Memory B cell (primary cell): ENCODE measurements at regions not wholly inside any gene's neighbourhood (a gene's known extent, or its start where the extent isn't known, plus 50 kb on each side); places are given as distances from the start of the nearest gene placed in this dataset.

Source experiments
- ATAC-seq: fragments of 150-1000 bp; cut with Tn5 transposase; 2 replicates; pipeline ENCODE4 v1.10.0; 2021; ENCODE audit warnings: low read depth, mild to moderate bottlenecking, moderate library complexity
- DNase-seq, 2 donors: peaks; one replicate each; pipeline ENCODE4 v3.0.0; 2022; ENCODE audit warnings: low spot score in 2 of 2
- H3K27ac Mint-ChIP-seq: one replicate; pipeline ENCODE4 v1.8.0; 2022; ENCODE audit warnings: mild to moderate bottlenecking, moderate library complexity, mixed read lengths
- H3K27me3 Mint-ChIP-seq: one replicate; pipeline ENCODE4 v1.8.0; 2022; ENCODE audit warnings: mixed read lengths
- H3K36me3 Mint-ChIP-seq: one replicate; pipeline ENCODE4 v1.8.0; 2022; ENCODE audit warnings: mild to moderate bottlenecking, mixed read lengths
- H3K4me1 Mint-ChIP-seq: one replicate; pipeline ENCODE4 v1.8.0; 2022; ENCODE audit warnings: mixed read lengths
- H3K4me3 Mint-ChIP-seq: one replicate; pipeline ENCODE4 v1.8.0; 2022; ENCODE audit warnings: mild to moderate bottlenecking, moderate library complexity, mixed read lengths
- H3K9me3 Mint-ChIP-seq: one replicate; pipeline ENCODE4 v1.8.0; 2022; ENCODE audit warnings: mixed read lengths

- Mint-ChIP-seq H3K27ac (no peak overlapping the region), H3K27me3 (no peaks in the 10 kb centered on the region)
- no peak for ATAC-seq
Observed at GRCh38 chr4:123843137-123843536, 446.5 kb downstream of the SPRY1 start.

GRCh38 chr4:123844374-123844773 lies 447.8 kb downstream of the SPRY1 start:
- Mint-ChIP-seq H3K4me1 (no peaks in the 10 kb centered on the region), H3K36me3 (no peaks in the 10 kb centered on the region), H3K4me3 (no peak overlapping the region), H3K9me3 (no peaks in the 10 kb centered on the region), H3K27ac (no peak overlapping the region), H3K27me3 (no peaks in the 10 kb centered on the region)
- DNase-seq: no peak
- no peak for ATAC-seq

More at GRCh38 chr4:123843137-123843536, 446.5 kb downstream of the SPRY1 start:
- DNase-seq: no peak
- H3K36me3 Mint-ChIP-seq: no peaks in the 10 kb centered on the region
- no peaks in the 10 kb centered on the region for H3K9me3 Mint-ChIP-seq
- H3K4me1 Mint-ChIP-seq: no peaks in the 10 kb centered on the region
- no peak overlapping the region for H3K4me3 Mint-ChIP-seq

GRCh38 chr4:123846092-123846491 lies 449.5 kb downstream of the SPRY1 start:
- no peak for ATAC-seq
- Mint-ChIP-seq H3K27ac (no peak overlapping the region), H3K9me3 (no peaks in the 10 kb centered on the region), H3K36me3 (no peaks in the 10 kb centered on the region), H3K4me1 (no peaks in the 10 kb centered on the region), H3K27me3 (no peaks in the 10 kb centered on the region), H3K4me3 (no peak overlapping the region)
- no peak for DNase-seq

GRCh38 chr4:123846561-123846960 lies 450.0 kb downstream of the SPRY1 start:
- no peaks in the 10 kb centered on the region for H3K9me3 Mint-ChIP-seq
- no peak overlapping the region for H3K27ac Mint-ChIP-seq
- no peaks in the 10 kb centered on the region for H3K27me3 Mint-ChIP-seq
- no peaks in the 10 kb centered on the region for H3K4me1 Mint-ChIP-seq
- no peak overlapping the region for H3K4me3 Mint-ChIP-seq
- DNase-seq: no peak
- H3K36me3 Mint-ChIP-seq: no peaks in the 10 kb centered on the region
- no peak for ATAC-seq

GRCh38 chr4:123848606-123849005 lies 452.0 kb downstream of the SPRY1 start:
- Mint-ChIP-seq H3K4me1 (no peaks in the 10 kb centered on the region), H3K27ac (no peak overlapping the region), H3K27me3 (no peaks in the 10 kb centered on the region), H3K9me3 (no peaks in the 10 kb centered on the region), H3K4me3 (no peak overlapping the region), H3K36me3 (no peaks in the 10 kb centered on the region)
- ATAC-seq: no peak
- no peak for DNase-seq

- DNase-seq (no peak), ATAC-seq (no peak)
- Mint-ChIP-seq H3K27me3 (no peaks in the 10 kb centered on the region), H3K9me3 (no peaks in the 10 kb centered on the region), H3K4me1 (no peaks in the 10 kb centered on the region), H3K4me3 (no peak overlapping the region), H3K27ac (no peak overlapping the region), H3K36me3 (no peaks in the 10 kb centered on the region)
Observed at GRCh38 chr4:123849495-123849894, 452.9 kb downstream of the SPRY1 start.

GRCh38 chr4:123851521-123851920 lies 454.9 kb downstream of the SPRY1 start:
- no peak for ATAC-seq
- Mint-ChIP-seq H3K4me3 (no peak overlapping the region), H3K9me3 (no peaks in the 10 kb centered on the region), H3K36me3 (no peaks in the 10 kb centered on the region), H3K27me3 (no peaks in the 10 kb centered on the region), H3K4me1 (no peaks in the 10 kb centered on the region), H3K27ac (no peak overlapping the region)
- DNase-seq: no peak

GRCh38 chr4:123853651-123854050 lies 457.1 kb downstream of the SPRY1 start:
- Mint-ChIP-seq H3K4me1 (no peaks in the 10 kb centered on the region), H3K27me3 (peaks cover 4% of the 10 kb centered on the region), H3K27ac (no peak overlapping the region), H3K9me3 (no peaks in the 10 kb centered on the region), H3K36me3 (no peaks in the 10 kb centered on the region), H3K4me3 (no peak overlapping the region)
- no peak for DNase-seq
- no peak for ATAC-seq

GRCh38 chr4:123856689-123857545 lies 460.3 kb downstream of the SPRY1 start:
- DNase-seq: no peak
- Mint-ChIP-seq H3K4me3 (no peak overlapping the region), H3K36me3 (no peaks in the 10 kb centered on the region), H3K27ac (no peak overlapping the region), H3K4me1 (no peaks in the 10 kb centered on the region), H3K9me3 (no peaks in the 10 kb centered on the region), H3K27me3 (peaks cover 4% of the 10 kb centered on the region)
- ATAC-seq: no peak

- no peak overlapping the region for H3K4me3 Mint-ChIP-seq
- DNase-seq: no peak
- H3K36me3 Mint-ChIP-seq: no peaks in the 10 kb centered on the region
- H3K9me3 Mint-ChIP-seq: no peaks in the 10 kb centered on the region
- no peaks in the 10 kb centered on the region for H3K4me1 Mint-ChIP-seq
- no peak for ATAC-seq
- peaks cover 4% of the 10 kb centered on the region for H3K27me3 Mint-ChIP-seq
- no peak overlapping the region for H3K27ac Mint-ChIP-seq
Observed at GRCh38 chr4:123858465-123858864, 461.9 kb downstream of the SPRY1 start.

- peaks cover 4% of the 10 kb centered on the region for H3K27me3 Mint-ChIP-seq
- DNase-seq (no peak), ATAC-seq (no peak)
- no peaks in the 10 kb centered on the region for H3K4me1 Mint-ChIP-seq
- no peaks in the 10 kb centered on the region for H3K36me3 Mint-ChIP-seq
- H3K4me3 Mint-ChIP-seq: no peak overlapping the region
- peaks cover 3% of the 10 kb centered on the region for H3K9me3 Mint-ChIP-seq
- H3K27ac Mint-ChIP-seq: no peak overlapping the region
Observed at GRCh38 chr4:123862812-123863211, 466.2 kb downstream of the SPRY1 start.

GRCh38 chr4:123866796-123867195 lies 470.2 kb downstream of the SPRY1 start:
- no peak overlapping the region for H3K27ac Mint-ChIP-seq
- no peaks in the 10 kb centered on the region for H3K27me3 Mint-ChIP-seq
- no peaks in the 10 kb centered on the region for H3K36me3 Mint-ChIP-seq
- ATAC-seq: no peak
- H3K4me3 Mint-ChIP-seq: no peak overlapping the region
- H3K4me1 Mint-ChIP-seq: no peaks in the 10 kb centered on the region
- peaks cover 6% of the 10 kb centered on the region for H3K9me3 Mint-ChIP-seq
- DNase-seq: no peak

- H3K9me3 Mint-ChIP-seq: peaks cover 6% of the 10 kb centered on the region
- H3K27me3 Mint-ChIP-seq: no peaks in the 10 kb centered on the region
- ATAC-seq: no peak
- DNase-seq: no peak
- no peaks in the 10 kb centered on the region for H3K36me3 Mint-ChIP-seq
- H3K27ac Mint-ChIP-seq: no peak overlapping the region
- no peaks in the 10 kb centered on the region for H3K4me1 Mint-ChIP-seq
- H3K4me3 Mint-ChIP-seq: no peak overlapping the region
Observed at GRCh38 chr4:123867910-123868587, 471.5 kb downstream of the SPRY1 start.

GRCh38 chr4:123869286-123870215 lies 473.0 kb downstream of the SPRY1 start:
- Mint-ChIP-seq H3K9me3 (peaks cover 6% of the 10 kb centered on the region), H3K27me3 (no peaks in the 10 kb centered on the region), H3K36me3 (no peaks in the 10 kb centered on the region), H3K4me3 (no peak overlapping the region), H3K27ac (no peak overlapping the region), H3K4me1 (no peaks in the 10 kb centered on the region)
- ATAC-seq: no peak
- no peak for DNase-seq
